Keratinocyte (primary cell): ENCODE measurements at regions not wholly inside any gene's neighbourhood (a gene's known extent, or its start where the extent isn't known, plus 50 kb on each side); places are given as distances from the start of the nearest gene placed in this dataset.

Experiments
- DNase-seq: peaks from one replicate; pipeline ENCODE4 v3.0.0-alpha.2; 2011; ENCODE audit warnings: low read depth, missing footprints, low spot score
- FAIRE-seq: peaks from 2 replicates; lab custom pipeline; 2011; peaks lifted over from hg19 to GRCh38; lab: Jason Lieb, UNC
- H2AFZ ChIP-seq: 2 replicates; pipeline ENCODE4 v1.6.0; 2012; ENCODE audit warnings: low read length, control low read depth, inconsistent platforms; ENCODE audit not compliant: control insufficient read depth
- H3K27ac ChIP-seq: 2 replicates; pipeline ENCODE4 v1.5.1; 2011; ENCODE audit warnings: low read length; ENCODE audit not compliant: control insufficient read depth, insufficient read depth
- H3K27me3 ChIP-seq: 3 replicates; pipeline ENCODE4 v1.6.0; 2011; ENCODE audit warnings: low read length; ENCODE audit not compliant: control insufficient read depth, insufficient read depth; ENCODE audit errors: extremely low read depth
- H3K36me3 ChIP-seq, 2 experiments: 2 replicates in 1 of 2; 3 replicates in 1 of 2; pipeline ENCODE4 v1.5.1; 2011; ENCODE audit warnings: low read length in 2 of 2, mild to moderate bottlenecking in 1 of 2; ENCODE audit not compliant: control insufficient read depth in 2 of 2, insufficient read depth in 2 of 2; ENCODE audit errors: extremely low read depth in 1 of 2
- H3K4me1 ChIP-seq: 3 replicates; pipeline ENCODE4 v1.5.1; 2011; ENCODE audit warnings: low read length; ENCODE audit not compliant: control insufficient read depth, insufficient read depth; ENCODE audit errors: extremely low read depth
- H3K4me2 ChIP-seq: 3 replicates; pipeline ENCODE4 v1.6.0; 2011; ENCODE audit warnings: low read depth, low read length; ENCODE audit not compliant: control insufficient read depth, insufficient read depth; ENCODE audit errors: extremely low read depth
- H3K4me3 ChIP-seq, 3 experiments: fragments of 200-600 bp in 1 of 3; sonication (generic) in 1 of 3; 2 replicates in 2 of 3; 3 replicates in 1 of 3; pipeline ENCODE4 v1.5.1; 2011 to 2016; ENCODE audit warnings: low read length in 3 of 3, mild to moderate bottlenecking in 3 of 3, control low read depth in 2 of 3, inconsistent platforms in 1 of 3, low read depth in 1 of 3, mixed read lengths in 1 of 3, mixed run types in 1 of 3, moderate library complexity in 1 of 3; ENCODE audit not compliant: control insufficient read depth in 2 of 3, insufficient read depth in 2 of 3; ENCODE audit errors: extremely low read depth in 1 of 3
- H3K79me2 ChIP-seq: 2 replicates; pipeline ENCODE4 v1.6.0; 2012; ENCODE audit warnings: low read length; ENCODE audit not compliant: control insufficient read depth, insufficient read depth
- H3K9ac ChIP-seq: 3 replicates; pipeline ENCODE4 v1.6.0; 2011; ENCODE audit warnings: low read length; ENCODE audit not compliant: control insufficient read depth, insufficient read depth; ENCODE audit errors: extremely low read depth
- H3K9me1 ChIP-seq: 3 replicates; pipeline ENCODE4 v1.6.0; 2011; ENCODE audit warnings: low read length; ENCODE audit not compliant: control insufficient read depth, insufficient read depth; ENCODE audit errors: extremely low read depth
- H3K9me3 ChIP-seq: 2 replicates; pipeline ENCODE4 v1.5.1; 2012; ENCODE audit warnings: low read depth, low read length; ENCODE audit not compliant: control insufficient read depth
- H4K20me1 ChIP-seq: 3 replicates; pipeline ENCODE4 v1.6.0; 2011; ENCODE audit warnings: low read length; ENCODE audit not compliant: control insufficient read depth, insufficient read depth; ENCODE audit errors: extremely low read depth
- EZH2 ChIP-seq: IDR thresholded peaks from one replicate; pipeline ENCODE4 v1.6.1; 2012; ENCODE audit warnings: inconsistent platforms, mild to moderate bottlenecking, low read length, moderate library complexity
- dilution Hi-C: fragments of 300-500 bp; cut with MboI; formaldehyde crosslinking; loops from one replicate; pipeline ENCODE4 v1.7.0; 2020; ENCODE audit warnings: low sequenced_read_pairs; ENCODE audit not compliant: extremely low pct_ligation_motif_present
- TF ChIP-seq, protein P1 (sequence below), 3 experiments: IDR thresholded peaks in 1 of 3; conservative IDR thresholded peaks in 1 of 3; optimal IDR thresholded peaks in 1 of 3; 2 replicates in 2 of 3; 3 replicates in 1 of 3; pipeline versions ENCODE3 to v1.5.1; 2011; ENCODE audit warnings: low read length in 3 of 3, mild to moderate bottlenecking in 3 of 3, moderate library complexity in 2 of 3, control low read depth in 1 of 3, inconsistent platforms in 1 of 3; ENCODE audit not compliant: insufficient read depth in 2 of 3; ENCODE audit errors: extremely low read depth in 1 of 3

DNA sequence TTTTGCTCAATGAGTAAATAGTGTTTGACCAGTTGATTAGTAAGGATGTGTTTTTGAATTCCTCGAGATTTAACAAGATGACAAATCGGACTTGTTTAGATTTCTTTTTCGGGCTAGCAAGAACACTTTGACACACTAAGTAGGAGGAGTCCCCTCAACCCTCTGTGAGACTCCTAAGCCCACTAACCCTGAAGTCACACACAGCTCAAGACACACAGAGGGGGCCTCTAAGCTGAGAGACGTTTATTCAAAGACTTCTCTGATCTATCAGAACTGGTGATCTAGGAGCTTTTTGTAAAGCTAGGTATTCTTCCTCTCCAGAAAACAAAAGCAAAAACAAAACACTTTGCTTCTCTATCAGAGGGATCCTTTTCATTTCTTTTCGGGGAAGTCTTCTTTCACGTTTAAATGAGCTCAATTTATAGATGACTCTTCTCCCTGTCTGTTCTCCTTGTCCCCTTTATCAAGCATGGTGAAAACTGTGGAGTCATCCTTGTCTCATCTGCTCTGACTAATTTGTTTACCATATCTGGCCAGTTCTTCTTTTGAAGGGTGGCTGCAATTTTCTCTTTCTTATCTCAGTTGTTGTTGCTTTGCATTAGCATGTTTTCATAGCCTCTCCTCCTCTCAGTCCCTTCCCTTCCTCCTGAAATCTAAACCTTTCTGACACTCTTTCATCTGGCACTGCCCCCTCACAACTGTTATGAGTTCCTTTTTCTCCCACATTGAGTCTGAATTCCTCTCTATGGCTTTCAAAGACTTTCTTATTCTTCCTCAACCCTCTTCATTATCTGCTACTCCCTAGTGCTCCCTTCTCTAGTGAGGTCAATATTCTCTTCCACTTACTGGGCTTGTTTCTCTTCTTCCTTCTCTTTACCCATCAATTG is 68.5 kb upstream of the RAI14 start:
- Histone ChIP-seq H3K9me1 (no peaks in the 10 kb centered on the region), H3K27ac (peak overlapping the region; percentile 74), H3K4me2 (peak overlapping the region; percentile 17), H3K79me2 (no peaks in the 10 kb centered on the region), H3K9ac (peak overlapping the region; percentile 18), H3K4me3 (no peak overlapping the region), H3K36me3 (no peaks in the 10 kb centered on the region), H4K20me1 (no peaks in the 10 kb centered on the region), H3K27me3 (no peaks in the 10 kb centered on the region), H2AFZ (peak overlapping the region; percentile 14), H3K9me3 (no peaks in the 10 kb centered on the region), H3K4me1 (peaks cover 35% of the 10 kb centered on the region)
- dilution Hi-C loops: no loop called here
- TF ChIP-seq, protein P1, sequence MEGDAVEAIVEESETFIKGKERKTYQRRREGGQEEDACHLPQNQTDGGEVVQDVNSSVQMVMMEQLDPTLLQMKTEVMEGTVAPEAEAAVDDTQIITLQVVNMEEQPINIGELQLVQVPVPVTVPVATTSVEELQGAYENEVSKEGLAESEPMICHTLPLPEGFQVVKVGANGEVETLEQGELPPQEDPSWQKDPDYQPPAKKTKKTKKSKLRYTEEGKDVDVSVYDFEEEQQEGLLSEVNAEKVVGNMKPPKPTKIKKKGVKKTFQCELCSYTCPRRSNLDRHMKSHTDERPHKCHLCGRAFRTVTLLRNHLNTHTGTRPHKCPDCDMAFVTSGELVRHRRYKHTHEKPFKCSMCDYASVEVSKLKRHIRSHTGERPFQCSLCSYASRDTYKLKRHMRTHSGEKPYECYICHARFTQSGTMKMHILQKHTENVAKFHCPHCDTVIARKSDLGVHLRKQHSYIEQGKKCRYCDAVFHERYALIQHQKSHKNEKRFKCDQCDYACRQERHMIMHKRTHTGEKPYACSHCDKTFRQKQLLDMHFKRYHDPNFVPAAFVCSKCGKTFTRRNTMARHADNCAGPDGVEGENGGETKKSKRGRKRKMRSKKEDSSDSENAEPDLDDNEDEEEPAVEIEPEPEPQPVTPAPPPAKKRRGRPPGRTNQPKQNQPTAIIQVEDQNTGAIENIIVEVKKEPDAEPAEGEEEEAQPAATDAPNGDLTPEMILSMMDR (optimal IDR thresholded peaks at IDR 0.05 in 1 of 3, IDR thresholded peaks at IDR 0.05 in 1 of 3, conservative IDR thresholded peaks at IDR 0.05 in 1 of 3; ENCODE audit: extremely low read depth in 1 of 3, insufficient read depth in 2 of 3, low read length in 3 of 3): no peak
- TF ChIP-seq EZH2: no peak
- FAIRE-seq (no peak), DNase-seq (no peak)

DNA sequence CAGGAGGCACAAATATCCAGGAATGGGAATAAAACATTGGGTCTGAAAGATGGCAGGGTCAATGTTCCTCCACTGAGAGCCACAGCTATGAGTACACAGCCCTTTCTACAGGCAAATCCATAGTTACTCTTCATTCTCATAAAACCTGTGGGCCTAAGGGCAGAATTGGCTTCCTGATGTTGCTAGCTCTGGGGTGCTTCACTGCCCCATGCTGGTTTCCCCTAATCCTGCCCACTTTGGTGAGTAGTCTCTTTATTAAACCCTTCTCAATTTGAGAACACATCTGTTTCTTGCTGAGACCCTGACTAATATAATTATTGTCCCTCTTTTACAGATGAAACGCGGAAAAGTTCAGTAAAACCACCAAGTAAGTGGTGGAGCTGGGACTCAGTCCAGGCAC is 66.3 kb upstream of the RAI14 start:
- Histone ChIP-seq H3K9me3 (no peaks in the 10 kb centered on the region), H3K4me2 (no peak overlapping the region), H3K27ac (no peak overlapping the region), H3K79me2 (no peaks in the 10 kb centered on the region), H3K4me3 (no peak overlapping the region), H2AFZ (no peak overlapping the region), H3K4me1 (peaks cover 28% of the 10 kb centered on the region), H3K36me3 (no peaks in the 10 kb centered on the region), H4K20me1 (no peaks in the 10 kb centered on the region), H3K27me3 (no peaks in the 10 kb centered on the region), H3K9me1 (no peaks in the 10 kb centered on the region), H3K9ac (no peak overlapping the region)
- dilution Hi-C loops: no loop called here
- DNase-seq: no peak
- TF ChIP-seq, protein P1 (optimal IDR thresholded peaks at IDR 0.05 in 1 of 3, IDR thresholded peaks at IDR 0.05 in 1 of 3, conservative IDR thresholded peaks at IDR 0.05 in 1 of 3; ENCODE audit: extremely low read depth in 1 of 3, insufficient read depth in 2 of 3, low read length in 3 of 3): no peak
- TF ChIP-seq EZH2: no peak
- FAIRE-seq: no peak
